ENCODE measurements at regions not wholly inside any gene's neighbourhood (a gene's known extent, or its start where the extent isn't known, plus 50 kb on each side); places are given as distances from the start of the nearest gene placed in this dataset.
A peak's percentile ranks its signal among the peaks of the same experiment; 100 is the strongest.

- DNase-seq, result no peak
These were observed 995.3 kb downstream of the TBC1D22A start for GRCh38 chr22:47757741-47758140.

- no peak for DNase-seq
These were observed 987.6 kb downstream of the TBC1D22A start for GRCh38 chr22:47750086-47750485.

- DNase-seq, result no peak
These were observed 986.5 kb downstream of the TBC1D22A start for GRCh38 chr22:47748957-47749356.

DNA sequence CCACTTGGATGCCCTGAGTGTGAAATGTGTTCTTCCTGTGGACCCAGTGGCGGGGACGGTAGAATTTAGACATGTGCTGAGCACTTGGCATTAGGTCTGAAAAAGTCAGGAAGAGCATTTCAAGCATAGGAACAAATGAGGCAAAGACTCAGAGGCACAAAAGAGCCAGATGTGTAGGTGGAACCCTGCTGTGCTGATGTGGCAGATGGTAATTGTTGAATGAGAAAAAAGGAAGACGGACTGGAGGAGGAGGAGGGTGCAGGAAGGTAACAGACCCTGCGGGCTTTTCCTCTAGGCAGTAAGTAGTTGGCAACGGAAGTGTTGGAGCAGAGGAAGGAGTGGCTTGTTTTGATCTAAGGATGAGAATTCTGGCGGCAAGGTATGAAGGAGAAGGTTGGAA is 985.8 kb downstream of the TBC1D22A start:
- DNase-seq, result peak; percentile 10

DNA sequence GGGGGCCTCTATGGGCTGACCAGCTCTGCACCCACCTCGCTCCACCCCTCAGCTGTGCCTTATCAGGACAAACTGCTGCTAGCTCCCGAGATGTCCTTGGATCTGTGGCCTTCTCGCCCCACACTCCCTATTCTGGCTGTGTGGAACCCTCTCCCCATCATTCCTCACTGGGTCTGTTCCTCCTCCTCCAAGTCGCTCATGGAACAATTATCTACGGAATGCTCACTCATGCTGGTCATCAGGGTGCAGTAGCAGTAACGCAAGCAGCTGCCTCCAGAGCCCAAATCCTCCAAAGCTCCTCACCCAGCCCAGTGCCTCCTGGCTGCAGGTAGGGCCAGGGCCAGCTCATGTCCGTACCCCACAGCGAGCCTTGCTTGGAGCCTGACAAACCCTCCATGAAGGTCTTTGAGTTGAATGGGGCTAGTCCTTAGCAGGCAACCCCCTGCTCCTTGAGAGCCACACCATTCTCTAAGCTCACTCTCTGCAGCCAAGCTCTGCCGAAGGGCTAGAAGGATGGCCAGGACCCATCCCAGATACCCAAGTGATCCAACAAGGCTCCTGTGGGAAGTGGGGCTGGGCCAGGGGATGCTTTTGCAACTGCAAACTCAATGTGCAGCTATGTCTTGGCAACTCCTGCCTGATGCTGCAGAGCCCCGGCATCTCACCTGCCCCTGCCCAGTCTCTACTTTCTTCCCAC is 977.8 kb downstream of the TBC1D22A start:
- no peak for DNase-seq

DNA sequence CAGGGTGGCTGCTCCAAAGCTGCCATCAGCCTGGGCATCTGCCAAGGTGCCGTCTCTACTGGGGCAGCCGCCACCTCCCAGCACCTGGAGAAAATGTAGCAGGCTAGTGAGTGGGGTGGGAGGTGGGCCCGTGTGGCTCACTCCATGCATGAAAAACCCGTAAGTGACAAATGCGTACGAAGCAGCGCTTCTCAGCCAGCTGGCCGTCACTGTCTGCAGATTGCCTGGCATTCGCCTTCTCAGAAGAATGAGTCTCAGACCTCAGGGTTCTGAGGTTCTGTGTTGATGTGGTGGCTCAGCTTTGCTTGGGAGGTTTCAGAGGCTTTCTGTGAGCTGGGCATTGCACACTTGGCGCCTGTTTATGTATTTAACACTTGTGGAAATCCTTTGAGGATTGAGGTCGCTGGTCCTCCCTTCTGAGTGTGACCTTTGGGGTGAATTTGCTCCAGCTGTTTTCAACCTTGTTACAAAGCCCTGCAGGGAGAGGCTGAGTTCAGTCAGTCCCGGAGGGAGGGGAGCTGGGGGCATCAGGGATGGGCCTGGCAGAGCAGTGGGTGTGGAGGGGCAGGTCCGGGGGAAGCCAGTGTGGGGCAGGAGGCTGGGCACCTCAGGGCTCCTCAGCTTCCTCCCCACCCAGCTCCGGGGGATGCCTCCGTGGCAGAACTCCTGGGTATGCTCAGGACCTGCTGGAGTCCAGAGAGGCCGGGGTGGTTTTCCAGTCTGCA is 977.0 kb downstream of the TBC1D22A start:
- no peak for DNase-seq

DNA sequence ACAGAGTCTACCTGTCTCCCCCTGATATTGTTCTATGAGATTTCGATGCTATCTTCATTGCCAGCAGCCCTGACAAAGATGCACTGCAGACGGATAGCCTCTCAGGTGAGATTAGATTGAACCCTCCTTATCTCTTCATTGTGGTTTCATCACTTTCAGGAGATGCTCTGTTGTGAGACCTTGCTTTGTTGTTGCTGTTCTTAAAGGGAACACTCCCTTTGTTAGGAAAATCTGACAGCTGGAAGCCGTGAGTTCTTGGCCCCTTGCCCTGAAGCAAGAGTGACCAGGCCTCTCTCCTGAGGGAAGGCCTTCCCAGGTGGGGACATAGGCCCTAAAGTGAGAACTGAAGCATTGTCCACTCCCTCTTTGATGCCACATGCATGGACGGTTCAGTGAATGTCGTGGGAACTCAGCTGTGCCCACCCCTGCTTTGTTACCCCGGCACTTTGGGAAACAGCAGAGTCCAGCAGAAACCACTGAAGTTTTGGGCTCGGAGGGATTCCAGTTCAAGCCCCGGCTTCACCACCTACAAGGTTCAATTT is 976.1 kb downstream of the TBC1D22A start:
- no peak for DNase-seq

DNA sequence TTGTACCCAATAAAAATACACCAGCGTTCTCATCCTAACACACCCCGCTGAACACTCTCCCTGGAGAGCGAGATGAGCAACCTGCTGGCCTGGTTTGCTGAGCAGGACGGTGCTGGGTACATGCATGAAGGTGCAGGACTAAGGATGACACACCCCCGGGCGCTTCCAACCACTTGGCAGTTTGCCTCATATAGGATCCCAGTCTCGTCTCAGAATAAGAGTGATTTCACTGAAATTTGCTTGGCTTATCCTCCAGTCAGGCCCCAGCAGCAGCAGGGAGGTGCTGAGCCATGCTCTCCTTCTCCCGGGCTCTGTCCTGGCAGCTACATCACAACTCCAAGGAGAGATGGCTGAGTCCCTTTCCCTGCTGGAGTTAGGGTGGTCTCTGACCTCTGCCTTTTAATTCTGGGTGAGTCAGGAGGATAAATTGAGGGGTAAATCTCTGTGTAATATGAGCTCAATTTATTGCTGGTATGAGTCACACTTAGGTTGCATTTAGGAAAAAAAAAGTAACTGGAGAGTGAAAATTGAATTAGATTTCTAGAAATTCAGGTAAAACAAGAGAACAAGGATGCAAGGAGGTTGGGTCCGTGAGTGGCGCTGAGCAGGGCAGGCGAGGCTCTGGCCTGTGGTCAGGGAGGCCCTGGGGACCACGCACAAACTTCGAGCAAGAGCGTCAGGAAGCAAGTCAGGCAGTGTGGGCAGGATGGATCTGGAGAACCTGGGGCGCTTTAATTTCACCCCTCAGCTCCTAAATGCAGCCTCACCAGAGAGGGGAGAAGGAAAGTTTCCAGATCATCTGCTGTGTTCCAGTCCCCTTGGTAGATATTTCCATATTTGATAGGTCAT is 974.0 kb downstream of the TBC1D22A start:
- DNase-seq, result no peak

DNA sequence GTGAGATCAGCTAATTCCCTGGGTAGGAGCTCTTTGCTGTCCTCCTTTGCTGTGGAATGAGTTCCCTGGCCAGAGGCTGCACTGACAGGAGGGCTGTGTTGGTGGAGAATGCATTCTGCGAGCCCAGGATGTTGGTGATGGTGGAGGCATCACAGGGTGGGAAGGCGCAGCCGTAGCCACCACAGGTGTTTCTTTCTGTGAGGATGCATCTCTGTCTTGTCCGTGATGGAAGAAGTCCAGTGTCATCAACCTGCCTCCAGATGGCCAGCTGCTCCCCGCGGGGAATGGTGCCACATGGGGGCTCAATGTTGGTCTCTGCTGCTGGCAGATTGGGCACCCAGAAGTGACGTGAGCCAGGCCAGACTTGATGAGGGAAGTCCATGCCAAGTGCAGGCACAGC is 972.1 kb downstream of the TBC1D22A start:
- DNase-seq, result no peak

GRCh38 chr22:47727641-47728040 is 965.2 kb downstream of the TBC1D22A start:
- DNase-seq, result no peak

GRCh38 chr22:47724751-47725150 is 962.3 kb downstream of the TBC1D22A start:
- no peak for DNase-seq

- no peak for DNase-seq
These were observed 961.6 kb downstream of the TBC1D22A start for GRCh38 chr22:47724030-47724429.

GRCh38 chr22:47718337-47718736 is 955.9 kb downstream of the TBC1D22A start:
- no peak for DNase-seq

DNA sequence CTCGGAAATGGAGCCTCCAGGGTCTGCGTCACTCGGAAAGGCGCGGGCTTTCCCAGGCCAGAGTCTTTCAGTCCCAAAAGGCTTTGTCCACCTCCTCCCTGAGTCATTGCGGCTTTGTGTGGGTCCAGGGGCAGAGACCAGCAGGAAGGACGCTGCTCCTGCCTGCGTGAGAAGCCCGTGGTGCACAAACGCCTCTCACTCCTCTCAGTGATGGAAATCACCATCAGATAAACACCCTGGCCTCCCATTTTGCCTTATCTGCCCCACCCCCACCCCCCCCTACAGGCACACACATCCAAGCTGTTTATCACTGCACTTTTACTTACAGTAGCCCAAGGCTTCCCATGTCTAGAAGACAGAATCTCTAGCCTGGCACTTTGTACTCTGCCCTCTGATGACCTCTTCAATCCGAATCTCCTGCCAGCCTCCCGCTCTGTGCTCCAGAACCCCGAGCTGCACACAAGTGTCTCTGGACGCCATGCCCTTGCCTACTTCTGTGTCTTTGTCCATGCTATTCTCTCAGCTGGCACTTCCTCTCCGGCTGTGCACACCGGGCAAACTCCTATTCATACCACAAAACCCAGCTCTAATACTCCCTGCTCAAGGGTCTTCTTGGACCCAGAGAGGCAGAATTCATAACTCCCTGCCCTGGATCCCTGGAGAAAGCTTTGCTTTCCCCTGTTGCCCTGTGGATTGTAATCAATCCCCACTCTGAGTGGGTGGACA is 954.6 kb downstream of the TBC1D22A start:
- DNase-seq, result no peak

DNA sequence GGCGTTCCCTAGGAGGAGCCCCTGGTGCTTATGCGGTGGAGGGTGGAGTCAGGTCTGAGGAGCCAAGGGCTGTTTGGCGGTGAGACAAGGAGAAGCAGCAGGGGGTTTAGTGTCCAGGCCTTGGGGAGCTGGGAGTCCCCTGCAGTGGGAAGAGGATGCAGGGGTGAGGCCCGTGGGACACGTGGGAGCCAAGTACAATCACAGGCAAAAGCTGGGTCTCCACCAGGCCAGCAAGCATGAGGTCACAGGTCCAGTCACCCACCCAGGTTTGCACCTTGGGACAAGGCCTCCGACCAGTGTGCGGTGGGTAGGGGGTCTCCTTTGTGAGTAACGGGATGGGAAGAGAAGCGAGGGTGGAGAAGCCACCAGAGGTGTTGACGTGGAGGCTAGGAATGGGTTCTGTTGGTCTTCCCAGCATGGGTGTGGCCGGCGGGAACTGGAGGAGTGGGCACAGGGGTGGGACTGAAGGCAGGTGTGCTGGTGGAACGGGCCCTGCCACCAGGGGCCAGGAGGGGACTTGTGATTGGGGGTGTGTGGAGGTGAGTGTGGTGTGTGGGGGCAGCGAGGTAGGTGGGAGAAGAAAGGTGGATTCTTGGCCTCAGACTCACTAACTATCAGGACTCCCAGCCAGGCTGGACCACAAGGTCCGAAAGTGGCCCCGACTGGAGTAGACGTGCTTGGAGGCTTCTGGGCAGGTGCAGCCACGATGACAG is 953.6 kb downstream of the TBC1D22A start:
- no peak for DNase-seq

DNA sequence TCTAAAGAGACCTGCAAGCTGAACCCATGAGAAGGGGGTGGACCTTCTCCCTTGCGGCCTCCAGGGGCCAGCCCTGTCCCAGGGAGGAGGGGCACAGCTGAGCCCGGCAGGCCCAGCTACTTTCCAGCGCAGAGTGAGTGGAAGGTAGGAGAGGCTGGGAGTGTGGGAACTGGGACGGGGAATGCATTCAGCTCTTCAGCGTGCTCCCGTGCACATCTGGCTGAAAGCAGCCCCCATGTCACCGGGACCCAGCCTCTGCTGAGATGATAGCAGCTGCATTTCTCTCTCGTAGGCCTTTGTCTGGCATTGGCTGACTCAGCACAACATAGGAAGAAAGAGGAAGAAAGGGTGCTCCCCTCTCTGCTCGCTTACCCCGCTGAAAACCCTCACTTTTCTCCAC is 951.5 kb downstream of the TBC1D22A start:
- DNase-seq, result no peak

GRCh38 chr22:47710135-47710534 is 947.7 kb downstream of the TBC1D22A start:
- DNase-seq, result no peak

DNA sequence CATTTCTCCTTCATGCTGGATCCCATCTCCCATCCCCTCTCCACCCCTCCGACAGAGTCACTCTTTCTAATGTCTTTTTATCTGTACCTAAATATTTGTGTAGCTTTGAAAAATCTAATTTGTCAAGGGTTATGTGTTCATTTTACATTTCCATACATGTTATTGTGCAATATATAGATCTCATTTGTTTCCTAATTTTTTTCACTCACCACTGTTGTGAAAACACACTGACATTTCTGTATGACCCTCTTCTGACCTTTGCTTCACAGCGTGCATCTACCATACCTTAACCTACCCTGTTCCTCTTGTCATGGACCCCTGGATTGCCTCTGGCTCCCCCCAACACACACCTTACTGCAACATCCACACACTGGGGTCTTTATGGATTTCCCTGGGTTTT is 942.9 kb downstream of the TBC1D22A start:
- no peak for DNase-seq

DNA sequence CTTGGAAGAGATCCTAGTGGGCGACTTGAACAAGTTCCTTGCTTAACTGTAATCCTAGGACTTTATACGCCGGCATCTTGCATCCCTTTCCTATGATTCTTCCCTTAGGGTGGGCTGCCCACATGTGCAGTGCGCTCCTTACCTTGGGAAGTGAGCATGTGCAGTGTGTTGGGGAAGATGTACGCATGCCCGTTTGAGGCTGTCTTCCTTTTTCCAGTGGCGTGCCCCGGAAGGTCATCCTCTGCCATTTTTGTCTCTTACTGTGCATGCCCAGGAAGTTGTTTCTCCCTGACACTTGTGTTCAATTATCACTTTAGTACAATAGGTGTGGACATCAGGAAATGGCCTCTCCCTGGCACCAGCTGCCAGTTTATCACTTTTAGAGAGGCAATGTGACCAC is 936.5 kb downstream of the TBC1D22A start:
- no peak for DNase-seq

DNA sequence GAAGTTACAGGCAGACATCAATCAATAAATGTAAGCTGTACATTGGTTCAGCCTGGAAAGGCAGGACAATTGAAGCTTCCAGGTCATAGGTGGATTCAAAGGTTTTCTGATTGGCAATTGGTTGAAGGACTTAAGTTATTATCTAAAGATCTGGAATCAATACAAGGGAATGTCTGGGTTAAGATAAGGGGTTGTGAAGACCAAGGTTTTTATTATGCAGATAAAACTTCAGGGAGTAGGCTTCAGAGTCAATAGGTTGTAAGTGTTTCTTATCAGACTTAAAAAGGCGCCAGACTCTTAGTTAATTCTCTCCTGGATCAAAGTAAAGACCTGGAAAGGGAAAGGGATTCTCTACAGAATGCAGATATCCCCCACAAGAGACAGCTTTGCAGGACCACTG is 935.4 kb downstream of the TBC1D22A start:
- no peak for DNase-seq

GRCh38 chr22:47696776-47697175 is 934.3 kb downstream of the TBC1D22A start:
- no peak for DNase-seq

- DNase-seq, result no peak
These were observed 932.7 kb downstream of the TBC1D22A start for GRCh38 chr22:47695176-47695575.
